SK-N-SH (cell line): ENCODE measurements at regions not wholly inside any gene's neighbourhood (a gene's known extent, or its start where the extent isn't known, plus 50 kb on each side); places are given as distances from the start of the nearest gene placed in this dataset.

ENCODE experiments used
- CTCF ChIA-PET: fragments of 300-600, 350-600 bp; formaldehyde crosslinking; extraction: SDS; loops from one replicate; lab custom pipeline; 2021; lab: Yijun Ruan, JAX
- POLR2A ChIA-PET: fragments of 350-600 bp; sonication (Branson Sonifier 250); formaldehyde crosslinking; extraction: SDS; loops from one replicate; lab custom pipeline; 2020; ENCODE audit warnings: antibody characterized with exemption, inconsistent platforms; lab: Yijun Ruan, JAX
- DNase-seq: peaks from one replicate; pipeline ENCODE4 v3.0.0; 2012
- H2AFZ ChIP-seq: fragments of 200-600 bp; sonication (generic); 2 replicates; pipeline ENCODE4 v1.8.1; 2016; ENCODE audit warnings: antibody characterized with exemption, mild to moderate bottlenecking, low read depth
- H3F3A ChIP-seq: fragments of 200-600 bp; sonication (generic); replicated peaks from 2 replicates; pipeline ENCODE3; 2016; ENCODE audit warnings: antibody characterized with exemption, mild to moderate bottlenecking; ENCODE audit not compliant: insufficient read depth
- H3K27ac ChIP-seq, 2 experiments: fragments of 200-500 bp in 1 of 2; fragments of 200-600 bp in 1 of 2; sonication (Bioruptor generic) in 1 of 2; sonication (generic), shearing (Covaris generic) in 1 of 2; 2 replicates each; pipeline versions ENCODE4 v1.5.1 to v1.6.1; 2014 to 2016; ENCODE audit warnings: low read depth in 2 of 2, inconsistent platforms in 1 of 2, low read length in 1 of 2, mild to moderate bottlenecking in 1 of 2, mixed read lengths in 1 of 2
- H3K27me3 ChIP-seq: fragments of 200-600 bp; sonication (generic), shearing (Covaris generic); 2 replicates; pipeline ENCODE4 v1.6.1; 2016; ENCODE audit warnings: mixed run types; ENCODE audit not compliant: insufficient read depth
- H3K36me3 ChIP-seq, 2 experiments: fragments of 200-500 bp in 1 of 2; fragments of 200-600 bp in 1 of 2; sonication (Bioruptor generic) in 1 of 2; sonication (generic) in 1 of 2; replicated peaks in 1 of 2; 2 replicates each; pipeline versions ENCODE3 to v1.5.1; 2014 to 2016; ENCODE audit warnings: low read length in 1 of 2, mild to moderate bottlenecking in 1 of 2; ENCODE audit not compliant: insufficient read depth in 2 of 2, control insufficient read depth in 1 of 2
- H3K4me1 ChIP-seq, 2 experiments: fragments of 200-500 bp in 1 of 2; fragments of 200-600 bp in 1 of 2; sonication (Bioruptor generic) in 1 of 2; sonication (generic), shearing (Covaris generic) in 1 of 2; 2 replicates each; pipeline versions ENCODE4 v1.5.1 to v1.6.1; 2014 to 2016; ENCODE audit warnings: low read depth in 1 of 2, low read length in 1 of 2, mixed run types in 1 of 2; ENCODE audit not compliant: insufficient read depth in 2 of 2, control insufficient read depth in 1 of 2
- H3K4me2 ChIP-seq: fragments of 200-600 bp; sonication (generic), shearing (Covaris generic); 2 replicates; pipeline ENCODE4 v1.6.1; 2017; ENCODE audit warnings: mixed run types
- H3K4me3 ChIP-seq, 2 experiments: fragments of 200-500 bp in 1 of 2; fragments of 200-600 bp in 1 of 2; sonication (Bioruptor generic) in 1 of 2; sonication (generic), shearing (Covaris generic) in 1 of 2; 2 replicates each; pipeline versions ENCODE4 v1.5.1 to v1.8.1; 2014 to 2016; ENCODE audit warnings: low read depth in 2 of 2, inconsistent platforms in 1 of 2, low read length in 1 of 2, mild to moderate bottlenecking in 1 of 2, mixed read lengths in 1 of 2, moderate library complexity in 1 of 2
- H3K79me2 ChIP-seq: fragments of 200-600 bp; sonication (generic); 2 replicates; pipeline ENCODE4 v1.8.1; 2017; ENCODE audit warnings: mild to moderate bottlenecking; ENCODE audit not compliant: insufficient read depth
- H3K9ac ChIP-seq: fragments of 200-600 bp; sonication (generic); 2 replicates; pipeline ENCODE4 v1.6.1; 2017; ENCODE audit warnings: mixed run types
- H3K9me2 ChIP-seq: fragments of 200-600 bp; sonication (generic); 2 replicates; pipeline ENCODE4 v1.6.1; 2017; ENCODE audit warnings: mixed run types
- H3K9me3 ChIP-seq: fragments of 200-600 bp; sonication (generic); 2 replicates; pipeline ENCODE4 v1.6.1; 2017; ENCODE audit warnings: mixed run types, mild to moderate bottlenecking, moderate library complexity
- H4K20me1 ChIP-seq: fragments of 200-600 bp; sonication (generic); 2 replicates; pipeline ENCODE4 v1.6.1; 2017; ENCODE audit warnings: mild to moderate bottlenecking, mixed run types; ENCODE audit not compliant: insufficient read depth
- ELF1 ChIP-seq: IDR thresholded peaks from 2 replicates; pipeline ENCODE4 v1.4.0; 2012
- EP300 ChIP-seq, 2 experiments: IDR thresholded peaks; 2 replicates each; pipeline versions ENCODE4 v1.4.0 to v1.6.1; 2012; ENCODE audit warnings: borderline replicate concordance in 1 of 2, low read depth in 1 of 2, low read length in 1 of 2
- FOSL2 ChIP-seq: IDR thresholded peaks from 2 replicates; pipeline ENCODE4 v1.4.0; 2012; ENCODE audit warnings: low read depth, mild to moderate bottlenecking, moderate library complexity, borderline replicate concordance
- FOXM1 ChIP-seq: IDR thresholded peaks from 2 replicates; pipeline ENCODE4 v1.4.0; 2012; ENCODE audit warnings: low read depth, mild to moderate bottlenecking
- GABPA ChIP-seq: IDR thresholded peaks from 2 replicates; pipeline ENCODE4 v1.4.0; 2012; ENCODE audit warnings: low read depth, mild to moderate bottlenecking
- JUND ChIP-seq: IDR thresholded peaks from 2 replicates; pipeline ENCODE4 v1.4.0; 2012
- MEF2A ChIP-seq: IDR thresholded peaks from 2 replicates; pipeline ENCODE4 v1.4.0; 2012; ENCODE audit warnings: low read depth, borderline replicate concordance
- NFIC ChIP-seq: IDR thresholded peaks from 2 replicates; pipeline ENCODE4 v1.4.0; 2012; ENCODE audit warnings: borderline replicate concordance
- NRF1 ChIP-seq: IDR thresholded peaks from 2 replicates; pipeline ENCODE4 v1.6.1; 2012; ENCODE audit warnings: low read depth, mild to moderate bottlenecking, low read length
- POLR2AphosphoS5 ChIP-seq: IDR thresholded peaks from 2 replicates; pipeline ENCODE4 v1.6.1; 2012; ENCODE audit warnings: low read depth, low read length
- RAD21 ChIP-seq: IDR thresholded peaks from 2 replicates; pipeline ENCODE4 v1.6.1; 2012; ENCODE audit warnings: mild to moderate bottlenecking, low read length
- SMC3 ChIP-seq: IDR thresholded peaks from 2 replicates; pipeline ENCODE4 v1.6.1; 2012; ENCODE audit warnings: low read depth, low read length, improper control_type of control experiment
- TCF12 ChIP-seq: IDR thresholded peaks from 2 replicates; pipeline ENCODE4 v1.4.0; 2012
- YY1 ChIP-seq: IDR thresholded peaks from 2 replicates; pipeline ENCODE4 v1.4.0; 2012; ENCODE audit warnings: low read depth, mild to moderate bottlenecking
- WGBS: methylation state at CpG from one replicate; pipeline ENCODE4 v1.1.6; 2017; ENCODE audit warnings: low lambda C conversion rate; 5-methylcytosine and 5-hydroxymethylcytosine counted together
- TF ChIP-seq, protein P1 (sequence below): IDR thresholded peaks from 2 replicates; pipeline ENCODE4 v1.4.0; 2012; ENCODE audit warnings: low read depth, borderline replicate concordance
- TF ChIP-seq, protein P2 (sequence below): IDR thresholded peaks from 2 replicates; pipeline ENCODE4; 2012
- TF ChIP-seq, protein P3 (sequence below): IDR thresholded peaks from 2 replicates; pipeline ENCODE4 v1.4.0; 2012; ENCODE audit warnings: low read depth
- TF ChIP-seq, protein P4 (sequence below): IDR thresholded peaks from 2 replicates; pipeline ENCODE4 v1.4.0; 2012; ENCODE audit warnings: low read depth, borderline replicate concordance
- TF ChIP-seq, protein P5 (sequence below): IDR thresholded peaks from 2 replicates; pipeline ENCODE4 v1.6.1; 2012; ENCODE audit warnings: mild to moderate bottlenecking, low read depth, low read length, moderate library complexity
- TF ChIP-seq, protein P6 (sequence below): fragments of 150-350 bp; IDR thresholded peaks from 2 replicates; pipeline ENCODE4 v1.6.1; 2017; ENCODE audit warnings: antibody characterized with exemption, low read length, low read depth, borderline replicate concordance
- TF ChIP-seq, protein P7 (sequence below): fragments of 150-350 bp; IDR thresholded peaks from 2 replicates; pipeline ENCODE4 v1.6.1; 2016; ENCODE audit warnings: mild to moderate bottlenecking, low read depth, low read length

DNA sequence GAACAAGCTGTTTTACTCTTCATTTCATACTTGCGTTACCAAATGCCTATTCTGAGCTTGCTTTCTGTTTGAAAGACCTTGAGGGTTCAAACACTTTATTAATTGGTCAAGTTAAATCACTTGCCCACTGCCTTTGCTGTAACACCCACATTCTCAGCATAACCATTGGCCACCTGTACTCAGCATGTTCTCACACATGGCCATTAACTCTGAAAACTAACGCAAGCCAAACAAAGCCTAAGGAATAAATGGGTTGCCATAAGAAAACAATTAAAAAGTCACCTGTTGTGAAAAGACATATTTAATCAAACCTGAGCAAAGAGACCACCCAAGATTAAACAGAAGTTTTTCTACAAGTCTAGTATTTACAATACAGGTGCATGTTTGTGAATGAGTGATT, 517.2 kb upstream of the SPRY2 start:
- Histone ChIP-seq H3K4me1 (no peaks in the 10 kb centered on the region), H2AFZ (no peak overlapping the region), H3K27ac (no peak overlapping the region), H4K20me1 (no peaks in the 10 kb centered on the region), H3K36me3 (no peaks in the 10 kb centered on the region), H3K9ac (no peak overlapping the region), H3K4me3 (no peak overlapping the region), H3K27me3 (no peaks in the 10 kb centered on the region), H3K4me2 (no peak overlapping the region), H3K9me3 (no peaks in the 10 kb centered on the region), H3K79me2 (no peaks in the 10 kb centered on the region), H3K9me2 (no peaks in the 10 kb centered on the region), H3F3A (no peaks in the 10 kb centered on the region)
- WGBS, result 98% methylated on average over 2 of the region's 2 CpGs
- TF ChIP-seq ELF1 (no peak), NRF1 (no peak), MEF2A (no peak), POLR2AphosphoS5 (no peak), TCF12 (no peak), RAD21 (no peak), NFIC (no peak), FOSL2 (no peak)
- TF ChIP-seq, protein P1, sequence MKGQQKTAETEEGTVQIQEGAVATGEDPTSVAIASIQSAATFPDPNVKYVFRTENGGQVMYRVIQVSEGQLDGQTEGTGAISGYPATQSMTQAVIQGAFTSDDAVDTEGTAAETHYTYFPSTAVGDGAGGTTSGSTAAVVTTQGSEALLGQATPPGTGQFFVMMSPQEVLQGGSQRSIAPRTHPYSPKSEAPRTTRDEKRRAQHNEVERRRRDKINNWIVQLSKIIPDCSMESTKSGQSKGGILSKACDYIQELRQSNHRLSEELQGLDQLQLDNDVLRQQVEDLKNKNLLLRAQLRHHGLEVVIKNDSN, result no peak
- DNase-seq, result no peak
- ChIA-PET CTCF (no interaction called here), POLR2A (no interaction called here)

DNA sequence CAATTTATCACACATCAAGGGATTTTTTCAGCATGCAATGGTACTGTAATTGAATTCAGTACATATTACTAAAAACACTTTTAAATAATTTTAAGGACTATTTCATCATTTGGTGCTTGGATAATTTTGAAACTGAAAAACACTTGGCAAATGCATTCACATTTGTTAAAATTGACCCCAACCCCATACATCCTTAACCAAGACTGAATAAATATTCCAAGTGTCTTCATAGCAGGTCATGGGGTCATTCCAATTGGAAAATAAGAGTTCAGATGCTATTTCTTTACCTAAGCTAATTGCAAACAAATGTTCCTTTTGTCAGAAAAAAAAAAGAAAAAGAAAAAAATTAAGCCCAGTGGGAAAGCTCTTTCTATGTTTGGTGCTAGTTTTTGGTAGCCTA, 516.4 kb upstream of the SPRY2 start:
- Histone ChIP-seq H3K4me2 (no peak overlapping the region), H3K9ac (no peak overlapping the region), H3K9me3 (no peaks in the 10 kb centered on the region), H3K36me3 (no peaks in the 10 kb centered on the region), H3K9me2 (no peaks in the 10 kb centered on the region), H2AFZ (no peak overlapping the region), H3F3A (no peaks in the 10 kb centered on the region), H3K4me3 (no peak overlapping the region), H3K79me2 (no peaks in the 10 kb centered on the region), H3K27ac (no peak overlapping the region), H3K27me3 (no peaks in the 10 kb centered on the region), H3K4me1 (no peaks in the 10 kb centered on the region), H4K20me1 (no peaks in the 10 kb centered on the region)
- no peak for DNase-seq
- ChIA-PET CTCF (no interaction called here), POLR2A (no interaction called here)
- TF ChIP-seq, protein P2, sequence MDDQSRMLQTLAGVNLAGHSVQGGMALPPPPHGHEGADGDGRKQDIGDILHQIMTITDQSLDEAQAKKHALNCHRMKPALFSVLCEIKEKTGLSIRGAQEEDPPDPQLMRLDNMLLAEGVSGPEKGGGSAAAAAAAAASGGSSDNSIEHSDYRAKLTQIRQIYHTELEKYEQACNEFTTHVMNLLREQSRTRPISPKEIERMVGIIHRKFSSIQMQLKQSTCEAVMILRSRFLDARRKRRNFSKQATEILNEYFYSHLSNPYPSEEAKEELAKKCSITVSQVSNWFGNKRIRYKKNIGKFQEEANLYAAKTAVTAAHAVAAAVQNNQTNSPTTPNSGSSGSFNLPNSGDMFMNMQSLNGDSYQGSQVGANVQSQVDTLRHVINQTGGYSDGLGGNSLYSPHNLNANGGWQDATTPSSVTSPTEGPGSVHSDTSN, result no peak
- TF ChIP-seq, protein P3, sequence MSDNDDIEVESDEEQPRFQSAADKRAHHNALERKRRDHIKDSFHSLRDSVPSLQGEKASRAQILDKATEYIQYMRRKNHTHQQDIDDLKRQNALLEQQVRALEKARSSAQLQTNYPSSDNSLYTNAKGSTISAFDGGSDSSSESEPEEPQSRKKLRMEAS, result no peak
- TF ChIP-seq YY1 (no peak), MEF2A (no peak), GABPA (no peak), FOXM1 (no peak), NRF1 (no peak), SMC3 (no peak), EP300 (IDR thresholded peaks at IDR 0.05; ENCODE audit: borderline replicate concordance in 1 of 2, low read depth in 1 of 2, low read length in 1 of 2) (no peak), JUND (no peak), TCF12 (no peak)
- TF ChIP-seq, protein P4, sequence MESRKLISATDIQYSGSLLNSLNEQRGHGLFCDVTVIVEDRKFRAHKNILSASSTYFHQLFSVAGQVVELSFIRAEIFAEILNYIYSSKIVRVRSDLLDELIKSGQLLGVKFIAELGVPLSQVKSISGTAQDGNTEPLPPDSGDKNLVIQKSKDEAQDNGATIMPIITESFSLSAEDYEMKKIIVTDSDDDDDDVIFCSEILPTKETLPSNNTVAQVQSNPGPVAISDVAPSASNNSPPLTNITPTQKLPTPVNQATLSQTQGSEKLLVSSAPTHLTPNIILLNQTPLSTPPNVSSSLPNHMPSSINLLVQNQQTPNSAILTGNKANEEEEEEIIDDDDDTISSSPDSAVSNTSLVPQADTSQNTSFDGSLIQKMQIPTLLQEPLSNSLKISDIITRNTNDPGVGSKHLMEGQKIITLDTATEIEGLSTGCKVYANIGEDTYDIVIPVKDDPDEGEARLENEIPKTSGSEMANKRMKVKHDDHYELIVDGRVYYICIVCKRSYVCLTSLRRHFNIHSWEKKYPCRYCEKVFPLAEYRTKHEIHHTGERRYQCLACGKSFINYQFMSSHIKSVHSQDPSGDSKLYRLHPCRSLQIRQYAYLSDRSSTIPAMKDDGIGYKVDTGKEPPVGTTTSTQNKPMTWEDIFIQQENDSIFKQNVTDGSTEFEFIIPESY, result no peak
- TF ChIP-seq, protein P5, sequence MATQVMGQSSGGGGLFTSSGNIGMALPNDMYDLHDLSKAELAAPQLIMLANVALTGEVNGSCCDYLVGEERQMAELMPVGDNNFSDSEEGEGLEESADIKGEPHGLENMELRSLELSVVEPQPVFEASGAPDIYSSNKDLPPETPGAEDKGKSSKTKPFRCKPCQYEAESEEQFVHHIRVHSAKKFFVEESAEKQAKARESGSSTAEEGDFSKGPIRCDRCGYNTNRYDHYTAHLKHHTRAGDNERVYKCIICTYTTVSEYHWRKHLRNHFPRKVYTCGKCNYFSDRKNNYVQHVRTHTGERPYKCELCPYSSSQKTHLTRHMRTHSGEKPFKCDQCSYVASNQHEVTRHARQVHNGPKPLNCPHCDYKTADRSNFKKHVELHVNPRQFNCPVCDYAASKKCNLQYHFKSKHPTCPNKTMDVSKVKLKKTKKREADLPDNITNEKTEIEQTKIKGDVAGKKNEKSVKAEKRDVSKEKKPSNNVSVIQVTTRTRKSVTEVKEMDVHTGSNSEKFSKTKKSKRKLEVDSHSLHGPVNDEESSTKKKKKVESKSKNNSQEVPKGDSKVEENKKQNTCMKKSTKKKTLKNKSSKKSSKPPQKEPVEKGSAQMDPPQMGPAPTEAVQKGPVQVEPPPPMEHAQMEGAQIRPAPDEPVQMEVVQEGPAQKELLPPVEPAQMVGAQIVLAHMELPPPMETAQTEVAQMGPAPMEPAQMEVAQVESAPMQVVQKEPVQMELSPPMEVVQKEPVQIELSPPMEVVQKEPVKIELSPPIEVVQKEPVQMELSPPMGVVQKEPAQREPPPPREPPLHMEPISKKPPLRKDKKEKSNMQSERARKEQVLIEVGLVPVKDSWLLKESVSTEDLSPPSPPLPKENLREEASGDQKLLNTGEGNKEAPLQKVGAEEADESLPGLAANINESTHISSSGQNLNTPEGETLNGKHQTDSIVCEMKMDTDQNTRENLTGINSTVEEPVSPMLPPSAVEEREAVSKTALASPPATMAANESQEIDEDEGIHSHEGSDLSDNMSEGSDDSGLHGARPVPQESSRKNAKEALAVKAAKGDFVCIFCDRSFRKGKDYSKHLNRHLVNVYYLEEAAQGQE, result no peak
- TF ChIP-seq, protein P6, sequence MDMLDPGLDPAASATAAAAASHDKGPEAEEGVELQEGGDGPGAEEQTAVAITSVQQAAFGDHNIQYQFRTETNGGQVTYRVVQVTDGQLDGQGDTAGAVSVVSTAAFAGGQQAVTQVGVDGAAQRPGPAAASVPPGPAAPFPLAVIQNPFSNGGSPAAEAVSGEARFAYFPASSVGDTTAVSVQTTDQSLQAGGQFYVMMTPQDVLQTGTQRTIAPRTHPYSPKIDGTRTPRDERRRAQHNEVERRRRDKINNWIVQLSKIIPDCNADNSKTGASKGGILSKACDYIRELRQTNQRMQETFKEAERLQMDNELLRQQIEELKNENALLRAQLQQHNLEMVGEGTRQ, result no peak
- TF ChIP-seq, protein P7, sequence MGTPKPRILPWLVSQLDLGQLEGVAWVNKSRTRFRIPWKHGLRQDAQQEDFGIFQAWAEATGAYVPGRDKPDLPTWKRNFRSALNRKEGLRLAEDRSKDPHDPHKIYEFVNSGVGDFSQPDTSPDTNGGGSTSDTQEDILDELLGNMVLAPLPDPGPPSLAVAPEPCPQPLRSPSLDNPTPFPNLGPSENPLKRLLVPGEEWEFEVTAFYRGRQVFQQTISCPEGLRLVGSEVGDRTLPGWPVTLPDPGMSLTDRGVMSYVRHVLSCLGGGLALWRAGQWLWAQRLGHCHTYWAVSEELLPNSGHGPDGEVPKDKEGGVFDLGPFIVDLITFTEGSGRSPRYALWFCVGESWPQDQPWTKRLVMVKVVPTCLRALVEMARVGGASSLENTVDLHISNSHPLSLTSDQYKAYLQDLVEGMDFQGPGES, result no peak
